Head of caudate nucleus (tissue), 42 donors: ENCODE measurements at regions not wholly inside any gene's neighbourhood (a gene's known extent, or its start where the extent isn't known, plus 50 kb on each side); places are given as distances from the start of the nearest gene placed in this dataset.
"Not testable (repeated sequence)": the region's sequence is repeated elsewhere in the genome, so short reads cannot be mapped to it uniquely, and the experiment has no call there.

Experiments
- DNase-seq, 42 donors: peaks; one replicate each; pipeline versions ENCODE4 v3.0.0 to v3.0.0-alpha.2; 2020 to 2021; ENCODE audit warnings: mixed read lengths in 7 of 42
- intact Hi-C: fragments of 100-400 bp; cut with DNase I; formaldehyde crosslinking; loops from one replicate; pipeline ENCODE4 v1.15.0; 2022

- intact Hi-C loops: no loop called here
- no peak for DNase-seq
Measured at GRCh38 chr5:155106221-155106620, 92.7 kb downstream of the KIF4B start.

- no peak for DNase-seq
- intact Hi-C loops: no loop called here
Measured at GRCh38 chr5:155113888-155114287, 100.3 kb downstream of the KIF4B start.

- no peak for DNase-seq
- intact Hi-C loops: no loop called here
Measured at GRCh38 chr5:155114655-155115054, 101.1 kb downstream of the KIF4B start.

GRCh38 chr5:155116456-155117251 lies 103.1 kb downstream of the KIF4B start:
- no peak for DNase-seq
- intact Hi-C loops: no loop called here

GRCh38 chr5:155125551-155126095 lies 112.1 kb downstream of the KIF4B start:
- no peak for DNase-seq
- intact Hi-C loops: no loop called here

GRCh38 chr5:155126573-155126972 lies 113.0 kb downstream of the KIF4B start:
- intact Hi-C loops: no loop called here
- no peak for DNase-seq

GRCh38 chr5:155127552-155127951 lies 114.0 kb downstream of the KIF4B start:
- intact Hi-C loops: no loop called here
- DNase-seq: no peak

- intact Hi-C loops: no loop called here
- DNase-seq: no peak
Measured at GRCh38 chr5:155128786-155129512, 115.4 kb downstream of the KIF4B start.

GRCh38 chr5:155129513-155129880 lies 115.9 kb downstream of the KIF4B start:
- no peak for DNase-seq
- intact Hi-C loops: no loop called here

GRCh38 chr5:155134130-155134529 lies 120.6 kb downstream of the KIF4B start:
- DNase-seq: no peak
- intact Hi-C loops: no loop called here

- intact Hi-C loops: no loop called here
- DNase-seq: no peak
Measured at GRCh38 chr5:155136216-155136850, 122.8 kb downstream of the KIF4B start.

GRCh38 chr5:155137683-155138082 lies 124.1 kb downstream of the KIF4B start:
- no peak for DNase-seq
- intact Hi-C loops: no loop called here

GRCh38 chr5:155140646-155141045 lies 127.1 kb downstream of the KIF4B start:
- DNase-seq: no peak
- intact Hi-C loops: loop anchor here (10.0 kb wide), 1 partner anchor 176 kb away; no protein-coding TSS in a partner anchor

- intact Hi-C loops: loop anchor here (10.0 kb wide), 1 partner anchor 180 kb away; no protein-coding TSS in a partner anchor
Measured at GRCh38 chr5:155144956-155145355, 131.4 kb downstream of the KIF4B start.

GRCh38 chr5:155147222-155147621 lies 133.7 kb downstream of the KIF4B start:
- DNase-seq: no peak
- intact Hi-C loops: loop anchor here (10.0 kb wide), 1 partner anchor 182 kb away; no protein-coding TSS in a partner anchor

More at GRCh38 chr5:155144956-155145355, 131.4 kb downstream of the KIF4B start:
- no peak for DNase-seq

GRCh38 chr5:155148694-155149093 lies 135.1 kb downstream of the KIF4B start:
- DNase-seq: no peak
- intact Hi-C loops: loop anchor here (10.0 kb wide), 1 partner anchor 184 kb away; no protein-coding TSS in a partner anchor

GRCh38 chr5:155150012-155150411 lies 136.5 kb downstream of the KIF4B start:
- DNase-seq: no peak
- intact Hi-C loops: no loop called here

GRCh38 chr5:155154973-155155372 lies 141.4 kb downstream of the KIF4B start:
- intact Hi-C loops: no loop called here

GRCh38 chr5:155163084-155163483 lies 149.5 kb downstream of the KIF4B start:
- intact Hi-C loops, DNase-seq: not testable (repeated sequence)

More at GRCh38 chr5:155154973-155155372, 141.4 kb downstream of the KIF4B start:
- no peak for DNase-seq

GRCh38 chr5:155167736-155168135 lies 154.2 kb downstream of the KIF4B start:
- intact Hi-C loops: no loop called here

More at GRCh38 chr5:155167736-155168135, 154.2 kb downstream of the KIF4B start:
- DNase-seq: no peak
